H9 (cell line): ENCODE measurements at regions not wholly inside any gene's neighbourhood (a gene's known extent, or its start where the extent isn't known, plus 50 kb on each side); places are given as distances from the start of the nearest gene placed in this dataset.

Experiments used
- DNase-seq: peaks from one replicate; pipeline ENCODE4 v3.0.0-alpha.2; 2017
- H2AFZ ChIP-seq: one replicate; pipeline ENCODE4 v1.6.1; 2013; ENCODE audit warnings: mild to moderate bottlenecking, low read length, control low read depth, moderate library complexity
- H2AK5ac ChIP-seq: 2 replicates; pipeline ENCODE4 v1.6.1; 2013; ENCODE audit warnings: low read length, control low read depth, mixed read lengths; ENCODE audit not compliant: insufficient read length
- H2BK120ac ChIP-seq: one replicate; pipeline ENCODE4 v1.6.1; 2013; ENCODE audit warnings: low read depth, mild to moderate bottlenecking, low read length, control low read depth, inconsistent platforms; ENCODE audit not compliant: poor library complexity, severe bottlenecking
- H2BK12ac ChIP-seq: 2 replicates; pipeline ENCODE4 v1.6.1; 2013; ENCODE audit warnings: low read length, control low read depth, mixed read lengths, low read depth; ENCODE audit not compliant: insufficient read length
- H2BK15ac ChIP-seq: 2 replicates; pipeline ENCODE4 v1.6.1; 2013; ENCODE audit warnings: low read depth, low read length, control low read depth
- H2BK20ac ChIP-seq: one replicate; pipeline ENCODE4 v1.6.1; 2013; ENCODE audit warnings: low read depth, mild to moderate bottlenecking, low read length, control low read depth, inconsistent platforms; ENCODE audit not compliant: poor library complexity, severe bottlenecking
- H2BK5ac ChIP-seq: 2 replicates; pipeline ENCODE4 v1.6.1; 2013; ENCODE audit warnings: low read length, control low read depth, mixed read lengths; ENCODE audit not compliant: insufficient read length
- H3K14ac ChIP-seq: 2 replicates; pipeline ENCODE4 v1.6.1; 2013; ENCODE audit warnings: low read length, control low read depth; ENCODE audit not compliant: insufficient read depth
- H3K18ac ChIP-seq: 2 replicates; pipeline ENCODE4 v1.6.1; 2013; ENCODE audit warnings: low read depth, mild to moderate bottlenecking, mixed read lengths, low read length, control low read depth; ENCODE audit not compliant: insufficient read length
- H3K23ac ChIP-seq: 2 replicates; pipeline ENCODE4 v1.6.1; 2013; ENCODE audit warnings: low read length, control low read depth, mixed read lengths, low read depth; ENCODE audit not compliant: insufficient read length
- H3K23me2 ChIP-seq: 2 replicates; pipeline ENCODE4 v1.6.1; 2013; ENCODE audit warnings: low read depth, mild to moderate bottlenecking, mixed read lengths, low read length, control low read depth; ENCODE audit not compliant: insufficient read length, poor library complexity, severe bottlenecking
- H3K27ac ChIP-seq: 2 replicates; pipeline ENCODE4 v1.5.1; 2013; ENCODE audit warnings: low read length, control low read depth, mixed read lengths, low read depth; ENCODE audit not compliant: insufficient read length
- H3K27me3 ChIP-seq: 2 replicates; pipeline ENCODE4 v1.6.1; 2013; ENCODE audit warnings: low read length, control low read depth, inconsistent platforms; ENCODE audit not compliant: insufficient read depth
- H3K4ac ChIP-seq: 2 replicates; pipeline ENCODE4 v1.6.1; 2013; ENCODE audit warnings: low read depth, mild to moderate bottlenecking, control low read depth, inconsistent platforms, low read length, moderate library complexity
- H3K4me1 ChIP-seq: 2 replicates; pipeline ENCODE4 v1.6.1; 2013; ENCODE audit warnings: low read length, control low read depth, inconsistent platforms; ENCODE audit not compliant: insufficient read depth
- H3K4me2 ChIP-seq: 2 replicates; pipeline ENCODE4 v1.6.1; 2013; ENCODE audit warnings: low read length, control low read depth, mixed read lengths; ENCODE audit not compliant: insufficient read length, insufficient read depth
- H3K56ac ChIP-seq: 2 replicates; pipeline ENCODE4 v1.6.1; 2013; ENCODE audit warnings: low read depth, mild to moderate bottlenecking, mixed read lengths, low read length, control low read depth; ENCODE audit not compliant: insufficient read length
- H3K79me1 ChIP-seq: 2 replicates; pipeline ENCODE4 v1.6.1; 2013; ENCODE audit warnings: low read depth, mild to moderate bottlenecking, moderate library complexity, low read length, control low read depth, inconsistent platforms; ENCODE audit not compliant: insufficient read depth, poor library complexity, severe bottlenecking
- H3K79me2 ChIP-seq: 2 replicates; pipeline ENCODE4 v1.6.1; 2013; ENCODE audit warnings: low read length, control low read depth, inconsistent platforms; ENCODE audit not compliant: insufficient read depth
- H3K9ac ChIP-seq: 2 replicates; pipeline ENCODE4 v1.6.1; 2013; ENCODE audit warnings: low read length, control low read depth, mixed read lengths; ENCODE audit not compliant: insufficient read length; ENCODE audit errors: extremely low read depth
- H3K9me3 ChIP-seq: one replicate; pipeline ENCODE4 v1.6.1; 2013; ENCODE audit warnings: low read depth, low read length, inconsistent platforms; ENCODE audit not compliant: control insufficient read depth
- H3T11ph ChIP-seq: one replicate; pipeline ENCODE4 v1.6.1; 2013; ENCODE audit warnings: mild to moderate bottlenecking, low read length, control low read depth, inconsistent platforms
- H4K20me1 ChIP-seq: one replicate; pipeline ENCODE4 v1.6.1; 2013; ENCODE audit not compliant: control insufficient read depth, insufficient read length, insufficient read depth
- H4K5ac ChIP-seq: 2 replicates; pipeline ENCODE4 v1.6.1; 2013; ENCODE audit warnings: low read depth, mild to moderate bottlenecking, mixed read lengths, low read length, control low read depth; ENCODE audit not compliant: insufficient read length
- H4K8ac ChIP-seq: replicated peaks from 2 replicates; pipeline ENCODE4 v1.6.1; 2013; ENCODE audit warnings: low read length, control low read depth, mixed read lengths, low read depth; ENCODE audit not compliant: insufficient read length
- H4K91ac ChIP-seq: 2 replicates; pipeline ENCODE4 v1.6.1; 2013; ENCODE audit warnings: low read depth, mild to moderate bottlenecking, moderate library complexity, mixed read lengths, low read length, control low read depth; ENCODE audit not compliant: insufficient read length
- H3K27ac Mint-ChIP-seq, 3 experiments: 2 replicates in 2 of 3; 3 replicates in 1 of 3; pipeline ENCODE4 v1.8.0; 2020 to 2021; ENCODE audit warnings: mixed read lengths in 3 of 3, mild to moderate bottlenecking in 1 of 3, moderate library complexity in 1 of 3
- H3K27me3 Mint-ChIP-seq: 2 replicates; pipeline ENCODE4 v1.8.0; 2021; ENCODE audit warnings: low read depth, mild to moderate bottlenecking, moderate library complexity, mixed read lengths
- H3K36me3 Mint-ChIP-seq, 3 experiments: 2 replicates in 2 of 3; 3 replicates in 1 of 3; pipeline ENCODE4 v1.8.0; 2020 to 2021; ENCODE audit warnings: low read depth in 3 of 3, mixed read lengths in 3 of 3; ENCODE audit not compliant: insufficient read depth in 1 of 3
- H3K4me1 Mint-ChIP-seq, 2 experiments: 2 replicates each; pipeline ENCODE4 v1.8.0; 2020; ENCODE audit warnings: mixed read lengths in 2 of 2
- H3K4me3 Mint-ChIP-seq, 2 experiments: 2 replicates in 1 of 2; 3 replicates in 1 of 2; pipeline ENCODE4 v1.8.0; 2020 to 2021; ENCODE audit warnings: mild to moderate bottlenecking in 2 of 2, mixed read lengths in 2 of 2, moderate library complexity in 1 of 2
- H3K9me3 Mint-ChIP-seq, 2 experiments: 2 replicates in 1 of 2; 3 replicates in 1 of 2; pipeline ENCODE4 v1.8.0; 2020; ENCODE audit warnings: mild to moderate bottlenecking in 2 of 2, mixed read lengths in 2 of 2, moderate library complexity in 1 of 2
- CTCF ChIP-seq: fragments of 200-600 bp; sonication (generic); conservative IDR thresholded peaks from 3 replicates; pipeline ENCODE4 v1.8.0; 2021; ENCODE audit warnings: antibody characterized with exemption, mild to moderate bottlenecking
- WGBS: extraction: QIAGEN DNeasy Blood & Tissue Kit; methylation state at CpG from one replicate; pipeline ENCODE4 v1.1.7; 2013; ENCODE audit warnings: missing lambda C conversion rate, low lambda C conversion rate, mixed read lengths; ENCODE audit not compliant: insufficient read length; ENCODE audit errors: extremely low coverage; 5-methylcytosine and 5-hydroxymethylcytosine counted together

- no peak overlapping the region for H4K5ac ChIP-seq
- no peaks in the 10 kb centered on the region for H3K27me3 ChIP-seq
- Mint-ChIP-seq H3K4me1 (peaks cover 5 to 13% of the 10 kb centered on the region in 2 experiments), H3K4me3 (no peak overlapping the region), H3K27ac (no peak overlapping the region), H3K9me3 (peaks cover 0 to 1% of the 10 kb centered on the region in 2 experiments; a peak in 1 of 5 replicates), H3K36me3 (no peaks in the 10 kb centered on the region), H3K27me3 (peaks cover 8% of the 10 kb centered on the region)
- H3K4me2 ChIP-seq: no peak overlapping the region
- H3K14ac ChIP-seq: no peak overlapping the region
- no peak overlapping the region for H2AK5ac ChIP-seq
- DNase-seq: no peak
- H3K56ac ChIP-seq: no peak overlapping the region
- H3K27ac ChIP-seq: no peak overlapping the region
- H3K9ac ChIP-seq: no peak overlapping the region
- no peak overlapping the region for H4K91ac ChIP-seq
- H2BK12ac ChIP-seq: no peak overlapping the region
- H3K23ac ChIP-seq: no peak overlapping the region
- H4K8ac ChIP-seq: no peak overlapping the region
- no peak overlapping the region for H2BK20ac ChIP-seq
- no peaks in the 10 kb centered on the region for H3K9me3 ChIP-seq
- no peaks in the 10 kb centered on the region for H3K23me2 ChIP-seq
- H3K18ac ChIP-seq: no peak overlapping the region
- no peak overlapping the region for H3K4ac ChIP-seq
- H3T11ph ChIP-seq: no peak overlapping the region
- H2BK15ac ChIP-seq: no peak overlapping the region
- no peaks in the 10 kb centered on the region for H3K79me1 ChIP-seq
- H3K4me1 ChIP-seq: no peaks in the 10 kb centered on the region
- no peak overlapping the region for H2AFZ ChIP-seq
- no peaks in the 10 kb centered on the region for H4K20me1 ChIP-seq
- no peak overlapping the region for H2BK120ac ChIP-seq
- WGBS: no CpG with 5 or more reads among the region's 18 CpGs
- no peak for TF ChIP-seq CTCF
- H3K79me2 ChIP-seq: no peaks in the 10 kb centered on the region
- no peak overlapping the region for H2BK5ac ChIP-seq
Measured at GRCh38 chr9:135413461-135413860, 66.1 kb upstream of the PPP1R26 start.
